WI38 (cell line): ENCODE measurements at regions not wholly inside any gene's neighbourhood (a gene's known extent, or its start where the extent isn't known, plus 50 kb on each side); places are given as distances from the start of the nearest gene placed in this dataset.

Source experiments
- H3K4me3 ChIP-seq: 2 replicates; pipeline ENCODE4 v1.5.1; 2011; ENCODE audit warnings: low read depth, mild to moderate bottlenecking, control low read depth, low read length
- TF ChIP-seq, protein P1 (sequence below): IDR thresholded peaks from 2 replicates; pipeline ENCODE4 v1.5.1; 2012; ENCODE audit warnings: low read depth, mild to moderate bottlenecking, control low read depth, low read length

DNA sequence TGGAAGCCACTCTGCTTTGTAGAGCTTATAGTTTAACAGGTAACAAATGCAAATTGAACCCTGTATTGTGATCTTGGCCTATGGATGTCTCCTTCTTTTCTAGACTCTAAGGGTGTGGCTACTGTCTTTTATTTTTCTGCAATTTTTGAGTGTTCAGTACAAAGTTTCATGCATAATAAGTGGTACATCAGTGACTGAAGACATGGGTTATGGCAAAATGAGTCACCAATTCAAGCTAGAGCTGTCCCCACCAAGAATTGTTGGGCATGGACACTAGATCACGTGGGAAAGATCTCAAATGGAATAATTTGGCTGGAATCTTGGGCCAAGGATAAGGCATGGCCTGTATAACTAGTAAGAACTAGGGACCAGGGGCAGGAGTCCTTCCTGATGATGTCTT is 228.4 kb upstream of the N4BP1 start:
- TF ChIP-seq, protein P1, sequence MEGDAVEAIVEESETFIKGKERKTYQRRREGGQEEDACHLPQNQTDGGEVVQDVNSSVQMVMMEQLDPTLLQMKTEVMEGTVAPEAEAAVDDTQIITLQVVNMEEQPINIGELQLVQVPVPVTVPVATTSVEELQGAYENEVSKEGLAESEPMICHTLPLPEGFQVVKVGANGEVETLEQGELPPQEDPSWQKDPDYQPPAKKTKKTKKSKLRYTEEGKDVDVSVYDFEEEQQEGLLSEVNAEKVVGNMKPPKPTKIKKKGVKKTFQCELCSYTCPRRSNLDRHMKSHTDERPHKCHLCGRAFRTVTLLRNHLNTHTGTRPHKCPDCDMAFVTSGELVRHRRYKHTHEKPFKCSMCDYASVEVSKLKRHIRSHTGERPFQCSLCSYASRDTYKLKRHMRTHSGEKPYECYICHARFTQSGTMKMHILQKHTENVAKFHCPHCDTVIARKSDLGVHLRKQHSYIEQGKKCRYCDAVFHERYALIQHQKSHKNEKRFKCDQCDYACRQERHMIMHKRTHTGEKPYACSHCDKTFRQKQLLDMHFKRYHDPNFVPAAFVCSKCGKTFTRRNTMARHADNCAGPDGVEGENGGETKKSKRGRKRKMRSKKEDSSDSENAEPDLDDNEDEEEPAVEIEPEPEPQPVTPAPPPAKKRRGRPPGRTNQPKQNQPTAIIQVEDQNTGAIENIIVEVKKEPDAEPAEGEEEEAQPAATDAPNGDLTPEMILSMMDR = no peak
- no peak overlapping the region for H3K4me3 ChIP-seq

DNA sequence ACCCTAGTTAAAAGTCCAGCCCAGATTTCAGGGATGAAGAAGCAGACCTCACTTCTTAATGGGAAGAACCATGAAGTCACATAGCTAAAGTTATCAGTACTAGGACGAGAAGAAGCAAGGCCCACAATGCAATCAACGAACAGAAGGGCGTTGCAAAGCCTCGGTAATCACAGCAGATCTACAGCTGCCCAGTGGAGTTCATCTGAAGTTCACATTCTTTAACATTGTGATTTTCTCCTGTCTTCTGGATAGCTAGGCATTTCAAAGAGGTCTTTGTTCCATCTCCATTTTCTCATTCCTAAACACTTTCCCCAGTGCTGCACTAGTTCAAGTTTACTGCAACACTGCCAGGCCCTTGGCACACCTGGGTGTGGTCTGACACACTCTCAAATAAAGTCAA is 226.7 kb upstream of the N4BP1 start:
- TF ChIP-seq, protein P1 = no peak
- H3K4me3 ChIP-seq = no peak overlapping the region

DNA sequence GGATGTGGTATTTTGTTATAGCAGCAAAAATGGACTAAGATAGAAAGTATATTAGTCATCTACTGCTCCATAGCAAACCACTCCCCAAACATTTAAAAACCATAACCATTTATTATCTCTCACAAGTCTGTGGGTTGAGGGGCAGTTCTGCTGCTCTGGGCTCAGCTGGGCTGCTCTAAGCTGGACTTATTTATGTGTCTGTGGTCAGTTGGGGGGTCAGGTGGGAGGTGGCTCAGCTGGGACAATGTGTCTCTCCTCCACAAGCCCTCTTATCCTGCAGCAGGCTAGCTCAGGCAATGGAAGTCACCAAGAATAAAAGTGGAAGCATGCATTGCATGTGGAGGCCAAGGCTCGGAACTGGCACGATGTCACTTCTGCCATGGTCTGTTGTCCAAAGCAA is 226.1 kb upstream of the N4BP1 start:
- H3K4me3 ChIP-seq = no peak overlapping the region
- TF ChIP-seq, protein P1 = no peak

DNA sequence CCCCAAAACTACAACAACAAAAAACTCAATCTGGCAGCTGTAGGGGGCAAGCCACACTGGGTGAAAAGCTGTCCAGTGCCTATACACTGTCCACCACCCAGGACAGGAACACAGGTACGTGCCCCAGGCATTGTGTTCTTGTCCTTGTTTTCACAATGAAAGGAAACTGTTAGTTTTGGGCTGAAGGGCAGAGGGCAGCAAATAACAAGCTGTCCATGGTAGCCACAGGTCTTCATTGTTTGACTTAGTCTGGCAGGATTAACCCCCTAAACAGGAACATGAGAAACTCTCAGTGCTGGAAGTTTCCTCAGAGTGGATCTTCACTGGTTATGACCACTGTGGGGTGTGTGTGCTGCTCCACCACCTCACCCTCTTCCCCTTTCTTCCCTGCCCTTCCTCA is 224.6 kb upstream of the N4BP1 start:
- TF ChIP-seq, protein P1 = no peak

DNA sequence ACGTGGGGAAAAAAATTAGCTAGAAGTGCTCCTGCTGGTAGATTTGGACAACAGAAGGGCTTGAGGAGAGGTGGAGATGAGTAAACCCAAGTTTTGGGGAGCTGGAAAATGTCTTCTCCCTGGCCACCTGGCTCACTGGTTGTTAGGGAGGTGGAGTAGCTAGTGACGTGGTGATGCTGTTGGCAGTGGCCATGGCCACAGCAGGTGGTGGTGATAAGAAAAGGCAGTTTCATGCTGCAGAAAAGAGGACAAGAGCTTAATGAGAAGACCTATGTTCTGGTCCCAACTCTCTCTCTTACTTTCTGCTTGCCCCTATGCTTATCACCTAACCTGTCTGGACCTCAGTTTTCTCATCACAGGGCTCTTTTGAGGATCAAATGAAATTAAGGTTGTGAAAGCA is 223.5 kb upstream of the N4BP1 start:
- TF ChIP-seq, protein P1 = no peak
- no peak overlapping the region for H3K4me3 ChIP-seq

More for the DNA sequence above, 224.6 kb upstream of the N4BP1 start:
- H3K4me3 ChIP-seq = no peak overlapping the region

DNA sequence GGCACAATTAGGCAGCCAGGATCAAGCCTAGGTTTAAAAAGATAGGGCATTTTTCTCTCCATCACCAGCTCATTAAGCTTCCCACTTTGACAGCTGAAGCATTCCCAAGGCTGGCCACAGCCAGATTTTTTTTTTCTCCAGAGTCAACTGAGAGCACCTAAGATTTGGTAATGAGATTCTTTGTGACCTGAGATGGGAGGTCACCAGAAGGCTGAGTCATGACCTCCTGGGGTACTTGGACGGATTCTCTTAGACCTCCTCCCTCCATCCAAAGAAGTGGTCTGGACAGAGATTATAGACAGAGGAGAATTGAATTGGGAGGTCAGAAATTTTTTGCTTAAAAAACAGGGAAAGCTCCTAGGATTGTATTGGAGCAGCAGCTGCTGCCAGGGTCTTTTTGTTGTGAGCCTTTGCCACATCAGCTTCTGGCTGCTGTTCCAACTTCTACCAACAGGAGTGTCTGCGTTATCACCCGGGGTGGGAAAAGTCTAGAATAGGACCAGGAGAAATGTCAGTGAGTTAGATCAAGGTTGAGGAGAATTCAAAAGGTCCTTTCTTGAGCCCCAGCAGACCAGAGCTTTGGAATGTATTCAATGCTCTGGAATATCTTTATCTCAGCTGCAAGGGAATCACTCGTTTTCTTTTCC is 221.2 kb upstream of the N4BP1 start:
- H3K4me3 ChIP-seq = no peak overlapping the region
- TF ChIP-seq, protein P1 = no peak

DNA sequence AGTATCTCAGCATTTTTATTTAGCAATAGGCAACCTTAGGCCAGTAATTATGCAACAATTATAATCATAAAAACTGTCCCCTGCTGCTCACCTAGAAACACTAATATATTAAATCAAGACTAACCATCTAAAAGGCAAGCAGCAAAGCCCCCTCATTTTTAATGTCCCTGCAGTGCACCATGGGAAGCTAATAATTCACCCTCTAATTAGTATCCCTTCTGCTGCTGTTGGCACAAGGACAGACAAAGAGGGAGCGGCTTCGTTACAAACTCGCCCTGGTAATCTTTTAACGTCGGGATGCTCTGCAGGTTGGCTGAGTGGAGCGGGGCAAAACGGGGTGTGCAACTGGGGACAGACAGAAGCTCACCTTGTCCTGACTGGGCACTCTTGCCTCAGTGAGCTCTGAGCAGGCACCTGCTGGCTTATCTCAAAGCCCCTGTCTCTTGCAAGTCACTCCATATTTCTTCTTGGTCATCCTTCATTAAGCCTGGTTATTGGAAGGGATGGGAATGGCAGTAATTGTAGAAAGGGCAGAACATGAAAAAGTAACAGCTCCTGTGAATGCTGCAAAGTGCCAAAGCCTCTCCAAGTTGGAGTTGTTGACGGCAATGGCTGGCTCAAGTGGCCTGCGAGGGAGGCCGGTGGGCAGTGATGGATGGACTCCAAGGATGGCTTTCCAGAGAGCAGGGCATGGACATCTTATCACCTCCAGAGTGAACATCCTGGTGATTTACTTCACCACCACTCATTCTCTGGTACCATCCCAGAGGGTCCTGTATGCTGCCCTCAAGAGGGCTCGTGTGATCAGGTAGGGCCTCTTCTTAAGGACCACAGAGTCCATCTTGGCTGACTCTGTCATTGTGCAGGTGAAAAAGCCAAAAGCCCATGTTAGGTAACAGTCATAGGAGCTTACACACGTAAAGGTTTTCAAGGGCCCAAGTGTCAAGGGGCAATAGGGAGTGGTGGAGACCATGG is 219.6 kb upstream of the N4BP1 start:
- TF ChIP-seq, protein P1 = no peak
- no peak overlapping the region for H3K4me3 ChIP-seq
